Activated CD4-positive, alpha-beta T cell treated with anti-CD3 and anti-CD28 coated beads, Interleukin-2, amount 10 ng/mL, durations not matched to agents 7 days and 5 days (primary cell): ENCODE measurements at regions not wholly inside any gene's neighbourhood (a gene's known extent, or its start where the extent isn't known, plus 50 kb on each side); places are given as distances from the start of the nearest gene placed in this dataset.

Experiments
- CTCF ChIA-PET: fragments of 350-600 bp; sonication (Branson Sonifier 250); formaldehyde crosslinking; loops from one replicate; lab custom pipeline; 2021; ENCODE audit warnings: antibody characterized with exemption; lab: Charles Lee
- POLR2A ChIA-PET: fragments of 350-600 bp; sonication (Branson Sonifier 250); formaldehyde crosslinking; loops from one replicate; lab custom pipeline; 2021; ENCODE audit warnings: antibody characterized with exemption; lab: Charles Lee
- DNase-seq: peaks from one replicate; pipeline ENCODE4 v3.0.0-alpha.2; 2020
- H3K27ac Mint-ChIP-seq: one replicate; pipeline ENCODE4 v1.8.0; 2021; ENCODE audit warnings: mild to moderate bottlenecking, moderate library complexity, mixed read lengths
- H3K27me3 Mint-ChIP-seq: one replicate; pipeline ENCODE4 v1.8.0; 2021; ENCODE audit warnings: mixed read lengths
- H3K36me3 Mint-ChIP-seq: one replicate; pipeline ENCODE4 v1.8.0; 2021; ENCODE audit warnings: low read depth, mixed read lengths
- H3K4me1 Mint-ChIP-seq: one replicate; pipeline ENCODE4 v1.8.0; 2021; ENCODE audit warnings: mixed read lengths
- H3K4me3 Mint-ChIP-seq: one replicate; pipeline ENCODE4 v1.8.0; 2021; ENCODE audit warnings: mild to moderate bottlenecking, moderate library complexity, mixed read lengths
- H3K9me3 Mint-ChIP-seq: one replicate; pipeline ENCODE4 v1.8.0; 2021; ENCODE audit warnings: mixed read lengths

GRCh38 chr2:134083548-134083947 lies 170.3 kb upstream of the MGAT5 start:
- H3K36me3 Mint-ChIP-seq, result no peaks in the 10 kb centered on the region
- H3K4me1 Mint-ChIP-seq, result no peaks in the 10 kb centered on the region
- H3K27ac Mint-ChIP-seq, result no peak overlapping the region
- H3K27me3 Mint-ChIP-seq, result peaks cover 2% of the 10 kb centered on the region
- no peaks in the 10 kb centered on the region for H3K9me3 Mint-ChIP-seq
- no peak overlapping the region for H3K4me3 Mint-ChIP-seq
- DNase-seq, result no peak
- ChIA-PET POLR2A (no interaction called here), CTCF (no interaction called here)

- DNase-seq, result no peak
- no peak overlapping the region for H3K4me3 Mint-ChIP-seq
- H3K27me3 Mint-ChIP-seq, result peaks cover 2% of the 10 kb centered on the region
- POLR2A ChIA-PET, result no interaction called here
- no peaks in the 10 kb centered on the region for H3K4me1 Mint-ChIP-seq
- H3K9me3 Mint-ChIP-seq, result no peaks in the 10 kb centered on the region
- no peak overlapping the region for H3K27ac Mint-ChIP-seq
- CTCF ChIA-PET, result interaction anchor here (1.6 kb wide), 1 partner anchor 16 kb away, joined by 3 read pairs; no protein-coding TSS in a partner anchor
- no peaks in the 10 kb centered on the region for H3K36me3 Mint-ChIP-seq
Measured at GRCh38 chr2:134086594-134087219, 167.2 kb upstream of the MGAT5 start.

- CTCF ChIA-PET, result interaction anchor here (1.6 kb wide), 1 partner anchor 17 kb away, joined by 3 read pairs; no protein-coding TSS in a partner anchor
- Mint-ChIP-seq H3K27ac (no peak overlapping the region), H3K27me3 (peaks cover 2% of the 10 kb centered on the region), H3K9me3 (no peaks in the 10 kb centered on the region), H3K4me3 (no peak overlapping the region), H3K36me3 (no peaks in the 10 kb centered on the region), H3K4me1 (no peaks in the 10 kb centered on the region)
- POLR2A ChIA-PET, result no interaction called here
- no peak for DNase-seq
Measured at GRCh38 chr2:134087371-134087921, 166.4 kb upstream of the MGAT5 start.

GRCh38 chr2:134089454-134089853 lies 164.4 kb upstream of the MGAT5 start:
- H3K9me3 Mint-ChIP-seq, result no peaks in the 10 kb centered on the region
- no peak for DNase-seq
- ChIA-PET POLR2A (no interaction called here), CTCF (interaction anchor here (0.5 to 1.1 kb wide), 2 partner anchors 17 to 266 kb away, joined by 3 read pairs; no protein-coding TSS in a partner anchor)
- no peaks in the 10 kb centered on the region for H3K36me3 Mint-ChIP-seq
- H3K4me1 Mint-ChIP-seq, result no peaks in the 10 kb centered on the region
- H3K27ac Mint-ChIP-seq, result no peak overlapping the region
- peaks cover 1% of the 10 kb centered on the region for H3K27me3 Mint-ChIP-seq
- no peak overlapping the region for H3K4me3 Mint-ChIP-seq

DNA sequence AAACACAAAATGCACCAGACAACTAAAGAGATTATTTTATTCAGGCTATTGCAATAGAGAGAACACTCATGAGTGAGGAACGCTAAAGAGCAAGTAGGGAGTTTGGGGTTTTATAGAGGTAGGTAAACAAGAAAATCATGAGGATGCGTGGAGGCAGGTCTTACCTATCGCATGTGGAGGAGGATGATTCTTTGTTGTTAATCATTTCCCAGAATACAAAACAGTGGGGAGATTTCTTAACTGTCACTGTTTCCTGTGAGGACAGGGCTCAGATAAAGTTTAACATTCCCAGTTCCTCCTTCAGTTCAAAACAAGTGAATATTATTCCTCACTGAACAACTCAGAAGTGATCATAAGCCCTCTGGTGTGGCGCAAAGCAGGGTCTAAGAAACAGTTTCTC lies 156.1 kb upstream of the MGAT5 start:
- CTCF ChIA-PET, result no interaction called here
- no peaks in the 10 kb centered on the region for H3K36me3 Mint-ChIP-seq

DNA sequence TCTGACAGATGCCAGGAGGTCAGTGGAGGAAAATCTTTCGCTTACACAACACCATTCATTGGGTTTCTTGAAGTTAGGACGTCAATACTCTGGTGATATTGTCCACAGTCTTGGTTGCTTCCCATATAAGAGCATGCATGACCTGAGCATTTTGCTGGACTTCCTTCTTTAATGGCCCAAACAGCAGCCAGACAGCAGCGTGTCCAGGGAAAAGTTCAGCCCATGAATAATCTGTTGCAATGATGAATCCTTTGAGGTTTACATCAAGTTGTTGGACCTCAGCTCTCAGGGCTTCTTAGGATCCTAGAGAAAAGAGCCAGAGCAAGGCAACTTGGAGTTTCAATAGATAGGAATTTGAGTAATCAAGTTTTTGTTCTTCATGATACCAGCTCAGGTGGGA lies 155.6 kb upstream of the MGAT5 start:
- Mint-ChIP-seq H3K27me3 (peaks cover 11% of the 10 kb centered on the region), H3K36me3 (no peaks in the 10 kb centered on the region), H3K4me3 (no peak overlapping the region), H3K27ac (no peak overlapping the region), H3K4me1 (no peaks in the 10 kb centered on the region), H3K9me3 (peaks cover 2% of the 10 kb centered on the region)
- CTCF ChIA-PET, result no interaction called here
- POLR2A ChIA-PET, result no interaction called here
- DNase-seq, result no peak

More for the DNA sequence above, 156.1 kb upstream of the MGAT5 start:
- Mint-ChIP-seq H3K4me1 (no peaks in the 10 kb centered on the region), H3K4me3 (no peak overlapping the region), H3K27ac (no peak overlapping the region), H3K9me3 (peaks cover 2% of the 10 kb centered on the region), H3K27me3 (peaks cover 11% of the 10 kb centered on the region)
- POLR2A ChIA-PET, result no interaction called here
- no peak for DNase-seq

- ChIA-PET CTCF (no interaction called here), POLR2A (no interaction called here)
- DNase-seq, result no peak
- peaks cover 2% of the 10 kb centered on the region for H3K9me3 Mint-ChIP-seq
- no peaks in the 10 kb centered on the region for H3K36me3 Mint-ChIP-seq
- H3K4me3 Mint-ChIP-seq, result no peak overlapping the region
- H3K4me1 Mint-ChIP-seq, result peaks cover 2% of the 10 kb centered on the region
- H3K27ac Mint-ChIP-seq, result no peak overlapping the region
- H3K27me3 Mint-ChIP-seq, result peaks cover 11% of the 10 kb centered on the region
Measured at GRCh38 chr2:134099273-134099672, 154.6 kb upstream of the MGAT5 start.

- ChIA-PET POLR2A (no interaction called here), CTCF (no interaction called here)
- DNase-seq, result no peak
- no peak overlapping the region for H3K27ac Mint-ChIP-seq
- no peaks in the 10 kb centered on the region for H3K36me3 Mint-ChIP-seq
- H3K27me3 Mint-ChIP-seq, result peaks cover 5% of the 10 kb centered on the region
- H3K4me3 Mint-ChIP-seq, result no peak overlapping the region
- H3K4me1 Mint-ChIP-seq, result peaks cover 11% of the 10 kb centered on the region
- H3K9me3 Mint-ChIP-seq, result peaks cover 6% of the 10 kb centered on the region
Measured at GRCh38 chr2:134103196-134103595, 150.7 kb upstream of the MGAT5 start.

DNA sequence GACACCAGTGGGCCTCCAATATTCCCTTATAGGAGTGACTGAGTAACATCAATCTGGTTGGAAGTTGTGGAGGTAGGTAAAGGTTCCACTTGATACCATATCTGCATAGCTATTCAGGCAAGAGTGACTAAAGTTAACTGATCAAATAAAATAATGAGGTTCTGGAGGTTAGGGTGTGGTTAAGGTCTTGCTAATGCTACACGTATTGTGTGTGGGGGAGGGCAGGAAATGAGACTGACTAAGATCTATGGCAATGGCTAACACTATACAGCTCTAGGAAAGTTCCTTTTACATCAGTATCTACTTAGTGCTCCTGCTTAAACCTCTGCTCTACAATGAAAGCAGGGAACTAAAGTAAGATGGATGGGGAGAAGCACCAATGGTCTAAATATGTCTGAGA lies 149.1 kb upstream of the MGAT5 start:
- H3K4me3 Mint-ChIP-seq, result no peak overlapping the region
- POLR2A ChIA-PET, result no interaction called here
- H3K9me3 Mint-ChIP-seq, result peaks cover 6% of the 10 kb centered on the region
- CTCF ChIA-PET, result no interaction called here
- H3K4me1 Mint-ChIP-seq, result peaks cover 11% of the 10 kb centered on the region
- H3K27me3 Mint-ChIP-seq, result peaks cover 5% of the 10 kb centered on the region
- DNase-seq, result peak; percentile 32
- H3K36me3 Mint-ChIP-seq, result no peaks in the 10 kb centered on the region
- H3K27ac Mint-ChIP-seq, result no peak overlapping the region

GRCh38 chr2:134107402-134107801 lies 146.5 kb upstream of the MGAT5 start:
- H3K4me1 Mint-ChIP-seq, result peaks cover 11% of the 10 kb centered on the region
- H3K9me3 Mint-ChIP-seq, result peaks cover 6% of the 10 kb centered on the region
- H3K4me3 Mint-ChIP-seq, result no peak overlapping the region
- CTCF ChIA-PET, result no interaction called here
- H3K27ac Mint-ChIP-seq, result no peak overlapping the region
- H3K27me3 Mint-ChIP-seq, result peaks cover 2% of the 10 kb centered on the region
- no peaks in the 10 kb centered on the region for H3K36me3 Mint-ChIP-seq
- DNase-seq, result no peak
- POLR2A ChIA-PET, result no interaction called here

- Mint-ChIP-seq H3K4me3 (no peak overlapping the region), H3K27me3 (peaks cover 3% of the 10 kb centered on the region), H3K36me3 (no peaks in the 10 kb centered on the region), H3K4me1 (peaks cover 11% of the 10 kb centered on the region), H3K27ac (no peak overlapping the region), H3K9me3 (peaks cover 6% of the 10 kb centered on the region)
- ChIA-PET POLR2A (no interaction called here), CTCF (no interaction called here)
- DNase-seq, result no peak
Measured at GRCh38 chr2:134108113-134108512, 145.8 kb upstream of the MGAT5 start.

DNA sequence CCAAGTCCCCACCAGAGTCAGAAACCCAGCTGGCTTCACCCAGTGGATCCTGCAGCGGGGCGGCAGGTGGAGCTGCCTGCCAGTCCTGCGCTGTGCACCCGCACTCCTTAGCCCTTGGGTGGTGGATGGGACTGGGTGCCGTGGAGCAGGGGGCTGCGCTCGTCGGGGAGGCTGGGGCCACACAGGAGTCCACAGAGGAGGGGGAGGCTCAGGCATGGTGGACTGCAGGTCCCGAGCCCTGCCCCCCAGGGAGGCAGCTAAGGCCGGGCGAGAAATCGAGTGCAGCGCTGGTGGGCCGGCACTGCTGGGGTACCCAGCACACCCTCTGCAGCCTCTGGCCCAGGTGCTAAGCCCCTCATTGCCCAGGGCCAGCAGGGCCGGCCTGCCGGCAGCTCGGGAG lies 144.6 kb upstream of the MGAT5 start:
- no peaks in the 10 kb centered on the region for H3K36me3 Mint-ChIP-seq

DNA sequence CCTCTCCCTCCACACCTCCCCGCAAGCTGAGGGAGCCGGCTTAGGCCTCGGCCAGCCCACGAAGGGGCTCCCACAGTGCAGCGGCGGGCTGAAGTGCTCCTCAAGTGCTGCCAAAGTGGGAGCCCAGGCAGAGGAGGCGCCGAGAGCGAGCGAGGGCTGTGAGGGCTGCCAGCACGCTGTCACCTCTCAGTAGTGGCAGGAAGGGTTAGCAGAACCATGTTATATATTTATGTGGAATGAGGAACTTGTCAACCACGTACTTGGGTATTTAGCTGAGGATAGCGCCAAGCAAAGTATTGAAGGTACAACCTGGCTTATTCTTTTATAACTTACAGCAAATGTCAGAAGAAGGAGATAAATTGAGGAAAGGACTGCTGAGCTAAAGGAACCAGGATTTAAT lies 144.1 kb upstream of the MGAT5 start:
- H3K36me3 Mint-ChIP-seq, result no peaks in the 10 kb centered on the region
- H3K27me3 Mint-ChIP-seq, result peaks cover 8% of the 10 kb centered on the region
- ChIA-PET POLR2A (no interaction called here), CTCF (interaction anchor here (2.1 kb wide), 1 partner anchor 9 kb away, joined by 10 read pairs; no protein-coding TSS in a partner anchor)
- H3K27ac Mint-ChIP-seq, result no peak overlapping the region
- no peak overlapping the region for H3K4me3 Mint-ChIP-seq
- H3K9me3 Mint-ChIP-seq, result peaks cover 5% of the 10 kb centered on the region
- no peak for DNase-seq
- peaks cover 5% of the 10 kb centered on the region for H3K4me1 Mint-ChIP-seq

More for the DNA sequence above, 144.6 kb upstream of the MGAT5 start:
- Mint-ChIP-seq H3K9me3 (peaks cover 6% of the 10 kb centered on the region), H3K4me3 (no peak overlapping the region), H3K4me1 (peaks cover 9% of the 10 kb centered on the region), H3K27ac (no peak overlapping the region), H3K27me3 (peaks cover 6% of the 10 kb centered on the region)
- POLR2A ChIA-PET, result no interaction called here
- CTCF ChIA-PET, result interaction anchor here (2.1 kb wide), 1 partner anchor 10 kb away, joined by 10 read pairs; no protein-coding TSS in a partner anchor
- DNase-seq, result no peak
